G401.6 (cell line): ENCODE measurements at regions not wholly inside any gene's neighbourhood (a gene's known extent, or its start where the extent isn't known, plus 50 kb on each side); places are given as distances from the start of the nearest gene placed in this dataset.

Experiments
- FAIRE-seq: peaks from 2 replicates; lab custom pipeline; 2012; peaks lifted over from hg19 to GRCh38; lab: Jason Lieb, UNC

GRCh38 chr1:87821335-87821697 is 492.6 kb downstream of the LMO4 start:
- no peak for FAIRE-seq

DNA sequence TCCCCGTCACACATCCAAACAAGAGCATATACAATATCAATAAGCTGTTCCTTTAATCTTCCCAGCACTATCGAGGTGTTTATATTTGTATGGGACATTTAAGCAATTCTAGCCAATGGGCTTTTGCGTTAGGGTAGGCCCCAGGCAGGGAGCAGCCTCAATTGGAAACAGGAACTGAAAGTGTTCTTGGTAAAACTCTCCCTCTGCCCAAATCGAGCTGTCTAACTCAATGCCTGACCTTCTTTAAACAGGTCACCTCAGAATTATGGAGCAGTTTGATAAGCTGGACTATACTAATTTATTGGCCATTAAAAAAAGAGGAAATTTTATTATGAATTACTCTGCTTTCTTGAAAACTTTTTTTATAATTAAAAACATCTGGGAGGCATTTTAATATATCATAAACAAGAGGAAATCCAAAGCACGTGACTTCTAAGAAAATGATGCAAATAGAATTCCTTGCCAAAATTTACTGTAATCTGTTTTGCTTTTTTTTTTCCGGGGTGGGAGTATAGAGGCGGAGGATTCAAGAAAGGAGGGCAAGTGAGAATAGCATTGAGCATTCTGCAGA is 498.1 kb downstream of the LMO4 start:
- no peak for FAIRE-seq

DNA sequence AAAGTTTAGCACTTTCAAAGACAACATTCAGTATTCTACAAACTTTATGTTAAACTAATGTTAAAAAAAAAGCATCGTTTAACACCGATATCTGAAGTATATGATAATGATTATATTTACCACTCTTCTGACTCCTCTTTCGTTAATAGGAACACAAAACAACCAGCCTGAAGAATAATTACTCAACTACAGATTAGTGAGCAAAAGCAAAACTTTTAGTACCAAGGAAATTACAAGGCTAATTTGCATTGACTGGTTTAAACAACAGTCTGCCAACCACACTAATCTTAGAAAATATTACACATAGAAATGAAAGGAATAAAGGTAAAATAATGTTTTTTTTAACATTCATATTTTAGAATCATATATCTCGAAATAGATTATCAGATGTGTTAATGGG is 500.7 kb downstream of the LMO4 start:
- no peak for FAIRE-seq

- FAIRE-seq = no peak
These were observed 501.8 kb downstream of the LMO4 start for GRCh38 chr1:87830432-87830978.

DNA sequence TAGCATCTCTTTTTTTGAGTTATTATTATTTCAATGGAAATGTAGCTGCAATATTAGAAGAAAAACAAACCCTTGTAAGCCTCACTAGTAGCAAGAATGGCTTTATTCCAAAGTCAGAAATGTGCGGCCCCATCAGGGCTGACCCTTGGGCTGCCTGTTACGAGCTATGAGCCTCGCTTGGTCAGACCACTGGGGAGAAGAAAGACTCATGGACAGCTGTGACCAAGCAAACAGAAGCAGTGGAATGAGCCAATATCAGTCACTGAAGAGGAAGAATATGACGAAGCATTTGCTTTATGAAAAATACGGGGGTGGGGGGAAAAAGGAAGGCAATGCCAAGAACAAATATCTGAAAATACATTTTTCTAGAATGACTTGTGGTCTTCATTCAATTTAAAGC is 504.5 kb downstream of the LMO4 start:
- no peak for FAIRE-seq

DNA sequence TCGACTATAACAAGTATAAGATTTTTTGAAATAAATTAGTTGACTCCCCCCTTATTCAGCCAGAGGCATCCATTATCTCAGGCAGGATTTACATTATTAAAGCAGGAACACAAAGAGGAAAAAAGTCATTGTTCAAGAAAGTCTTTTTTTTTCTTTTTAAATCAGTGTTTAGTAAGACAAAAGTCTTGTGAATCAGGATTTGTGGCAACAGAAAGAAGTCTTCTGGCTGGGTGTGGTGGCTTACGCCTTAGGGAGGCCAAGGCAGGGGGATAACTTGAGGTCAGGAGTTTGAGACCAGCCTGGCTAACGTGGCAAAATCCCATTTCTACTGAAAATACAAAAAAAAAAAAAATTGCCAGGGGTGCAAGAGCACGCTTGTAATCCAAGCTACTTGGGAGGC is 505.5 kb downstream of the LMO4 start:
- no peak for FAIRE-seq

DNA sequence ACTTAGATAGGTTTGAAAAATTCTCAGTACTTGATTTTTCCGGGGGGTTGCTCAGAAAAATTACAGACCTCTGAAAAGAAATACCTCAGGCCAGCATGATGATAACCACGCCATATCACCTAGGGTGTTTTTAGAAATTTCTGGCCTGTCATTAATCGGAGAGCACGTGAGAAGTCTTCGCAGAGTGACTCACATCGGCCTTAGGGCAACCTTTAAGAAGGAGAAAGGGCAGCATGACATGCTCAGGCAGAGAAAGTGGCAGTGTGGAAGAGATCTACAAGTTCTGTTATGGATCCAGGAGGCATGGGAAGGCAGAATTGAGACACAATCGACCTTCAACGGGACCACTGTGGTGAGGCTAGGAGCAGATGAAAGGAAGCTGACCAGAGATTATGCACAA is 506.3 kb downstream of the LMO4 start:
- no peak for FAIRE-seq

GRCh38 chr1:87840767-87841166 is 512.1 kb downstream of the LMO4 start:
- no peak for FAIRE-seq

DNA sequence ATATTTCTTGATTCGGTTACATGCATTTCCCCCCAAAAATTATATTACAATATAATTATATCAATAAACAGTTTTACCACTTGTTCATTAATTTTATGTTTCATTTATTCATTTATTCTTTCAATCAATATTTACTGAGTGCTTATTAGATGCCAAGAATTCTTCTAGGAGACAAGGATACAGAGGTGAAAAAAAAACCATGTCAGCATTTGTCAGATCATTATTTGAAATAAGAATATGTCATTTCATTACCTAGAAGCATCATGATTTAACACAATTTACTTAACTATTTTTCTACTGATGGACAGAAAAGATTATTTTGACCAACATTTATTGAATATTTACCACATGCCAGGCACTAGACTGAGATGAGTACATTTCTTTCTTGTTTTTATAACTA is 512.7 kb downstream of the LMO4 start:
- no peak for FAIRE-seq

GRCh38 chr1:87842156-87842555 is 513.5 kb downstream of the LMO4 start:
- no peak for FAIRE-seq

GRCh38 chr1:87844251-87844650 is 515.6 kb downstream of the LMO4 start:
- no peak for FAIRE-seq

DNA sequence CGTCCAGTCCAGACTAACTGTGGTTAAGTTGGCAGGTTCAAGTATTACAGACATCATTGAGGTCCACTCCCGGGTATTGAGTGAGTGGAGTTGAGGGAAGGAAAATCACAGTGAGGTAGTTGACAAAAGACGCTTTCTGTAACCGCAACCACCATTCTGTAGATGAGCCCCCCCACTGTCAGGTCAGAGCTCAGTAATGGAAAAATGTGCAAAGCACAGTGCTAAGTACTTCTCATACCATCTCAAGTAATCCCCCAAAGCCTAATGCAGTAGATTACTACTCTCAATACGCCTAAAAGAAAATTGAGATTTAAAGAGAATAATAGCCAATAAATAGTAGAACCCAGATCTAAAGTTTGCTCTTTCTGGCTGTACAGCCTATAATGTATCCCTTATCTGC is 522.8 kb downstream of the LMO4 start:
- FAIRE-seq = no peak

- no peak for FAIRE-seq
These were observed 523.9 kb downstream of the LMO4 start for GRCh38 chr1:87852410-87853161.

GRCh38 chr1:87853576-87854351 is 525.1 kb downstream of the LMO4 start:
- FAIRE-seq = no peak

DNA sequence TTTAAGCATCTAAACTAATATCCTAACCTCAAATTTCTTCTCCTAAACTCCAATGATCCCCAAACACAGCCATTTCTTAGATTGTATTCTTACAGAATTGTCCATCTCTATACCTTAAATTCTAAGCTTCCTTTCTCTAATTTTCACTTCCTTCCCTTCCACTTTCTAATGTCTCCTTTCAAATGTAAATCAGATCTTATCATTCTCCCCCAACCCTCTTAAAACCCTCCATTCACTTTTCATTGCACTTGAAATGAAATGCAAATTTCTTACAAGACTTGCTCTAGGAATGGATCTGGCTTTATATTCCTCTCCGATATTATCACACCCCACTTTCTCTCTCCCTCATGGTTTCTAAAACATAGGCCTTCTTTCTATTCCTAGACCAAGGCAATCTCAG is 534.6 kb downstream of the LMO4 start:
- no peak for FAIRE-seq

- no peak for FAIRE-seq
These were observed 536.0 kb downstream of the LMO4 start for GRCh38 chr1:87864676-87865075.

DNA sequence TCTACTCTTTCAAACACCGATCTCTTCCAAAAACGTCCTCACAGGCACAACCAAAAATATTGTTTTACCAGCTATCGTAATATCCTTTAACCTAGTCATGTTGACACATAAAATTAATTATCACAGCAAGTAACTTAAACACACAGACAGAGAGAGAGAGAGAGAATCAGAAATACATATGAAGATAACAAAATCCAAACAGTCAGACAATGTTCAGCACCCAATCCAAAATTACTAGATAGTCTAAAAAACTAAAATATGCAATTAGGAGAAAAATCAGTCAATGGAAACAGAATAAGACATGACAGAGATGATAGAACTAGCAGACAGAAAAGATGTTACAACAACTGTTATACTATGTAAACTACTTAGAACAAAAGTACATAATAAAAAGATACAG is 537.7 kb downstream of the LMO4 start:
- no peak for FAIRE-seq

GRCh38 chr1:87867626-87868025 is 538.9 kb downstream of the LMO4 start:
- FAIRE-seq = no peak

- FAIRE-seq = no peak
These were observed 540.9 kb downstream of the LMO4 start for GRCh38 chr1:87869567-87869966.

GRCh38 chr1:87872189-87872588 is 543.5 kb downstream of the LMO4 start:
- no peak for FAIRE-seq

GRCh38 chr1:87872692-87873091 is 544.0 kb downstream of the LMO4 start:
- no peak for FAIRE-seq

GRCh38 chr1:87878873-87879272 is 550.2 kb downstream of the LMO4 start:
- no peak for FAIRE-seq

DNA sequence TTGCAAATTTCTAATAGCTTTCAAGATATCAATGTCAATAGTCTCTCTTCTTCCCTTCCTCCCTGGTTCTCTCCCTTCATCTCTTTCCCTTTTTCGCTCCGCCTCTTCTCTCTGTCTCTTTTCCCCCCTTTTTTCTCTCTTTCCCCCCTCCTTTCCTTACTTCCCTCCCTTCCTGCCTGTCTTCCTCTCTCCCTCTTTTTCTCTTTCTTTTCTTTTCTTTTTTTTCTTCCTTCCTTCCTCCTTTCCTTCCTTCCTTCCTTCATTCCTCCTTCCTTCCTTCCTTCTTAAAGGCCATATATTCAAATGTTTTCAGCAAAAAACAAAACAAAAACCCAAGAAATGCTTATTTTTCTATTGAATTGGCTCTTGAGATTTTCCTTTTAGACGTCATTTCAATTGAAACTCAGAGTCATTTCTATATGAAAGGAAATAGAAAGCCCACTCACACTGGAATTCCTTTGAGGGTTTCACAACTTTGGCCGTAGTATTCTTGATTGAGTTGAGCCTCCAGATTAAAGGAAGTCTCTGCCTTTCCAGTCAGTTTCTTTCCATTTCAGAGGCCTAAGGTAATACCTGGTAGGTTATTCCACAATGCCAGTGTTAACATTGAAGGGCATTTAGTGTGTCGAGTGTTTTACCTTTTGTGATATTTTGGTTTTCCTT is 551.5 kb downstream of the LMO4 start:
- no peak for FAIRE-seq
